ENCODE measurements at regions not wholly inside any gene's neighbourhood (a gene's known extent, or its start where the extent isn't known, plus 50 kb on each side); places are given as distances from the start of the nearest gene placed in this dataset.
A peak's percentile ranks its signal among the peaks of the same experiment; 100 is the strongest.
"Not testable (repeated sequence)": the region's sequence is repeated elsewhere in the genome, so short reads cannot be mapped to it uniquely, and the experiment has no call there.

GRCh38 chr6:164749221-164750064, 560.0 kb downstream of the C6orf118 start:
- intact Hi-C loops (cut with DNase I; ENCODE audit: low total_unique reads) (no loop called here), in situ Hi-C loops (cut with MboI; ENCODE audit: low pct_ligation_motif_present in 1 of 4, low pct_unique_long_range_greater_than_20kb in 1 of 4, low sequenced_read_pairs in 3 of 4) (no loop called here)
- Histone ChIP-seq H3K27ac (peak overlapping the region in 1 of 4 donors; percentile 4), H3K4me3 (no peak overlapping the region), H3K9me3 (peaks cover 0 to 3% of the 10 kb centered on the region in 2 donors), H3K36me3 (no peaks in the 10 kb centered on the region), H3K27me3 (no peaks in the 10 kb centered on the region), H3K4me1 (no peaks in the 10 kb centered on the region)
- no peak for DNase-seq
- no peak for TF ChIP-seq POLR2A (IDR thresholded peaks at IDR 0.05)
- no peak for TF ChIP-seq CTCF (IDR thresholded peaks at IDR 0.05)
- peak in 1 of 3 donors; percentile 12 for TF ChIP-seq POLR2AphosphoS5 (IDR thresholded peaks at IDR 0.05)
- TF ChIP-seq EP300 (IDR thresholded peaks at IDR 0.05; ENCODE audit: low read depth), result no peak
- 63% methylated on average over 4 to 9 of the region's 9 CpGs for WGBS, 2 donors (ENCODE audit: low coverage in 1 of 2)

GRCh38 chr6:164744301-164744700, 565.1 kb downstream of the C6orf118 start:
- no peak for DNase-seq
- in situ Hi-C loops (cut with MboI; ENCODE audit: low pct_ligation_motif_present in 1 of 4, low pct_unique_long_range_greater_than_20kb in 1 of 4, low sequenced_read_pairs in 3 of 4), result no loop called here
- TF ChIP-seq CTCF (IDR thresholded peaks at IDR 0.05) (no peak), POLR2A (IDR thresholded peaks at IDR 0.05) (no peak), POLR2AphosphoS5 (IDR thresholded peaks at IDR 0.05) (no peak), EP300 (IDR thresholded peaks at IDR 0.05; ENCODE audit: low read depth) (no peak)
- intact Hi-C loops (cut with DNase I; ENCODE audit: low total_unique reads), result no loop called here
- Histone ChIP-seq H3K9me3 (peaks cover 0 to 3% of the 10 kb centered on the region in 2 donors), H3K4me1 (no peaks in the 10 kb centered on the region), H3K36me3 (no peaks in the 10 kb centered on the region), H3K4me3 (no peak overlapping the region), H3K27ac (no peak overlapping the region), H3K27me3 (no peaks in the 10 kb centered on the region)
- WGBS, 2 donors (ENCODE audit: low coverage in 1 of 2), result 60 to 70% methylated on average over 3 to 4 of the region's 4 CpGs

GRCh38 chr6:164741938-164742451, 567.4 kb downstream of the C6orf118 start:
- Histone ChIP-seq H3K27me3 (no peaks in the 10 kb centered on the region), H3K9me3 (peaks cover 0 to 3% of the 10 kb centered on the region in 2 donors), H3K36me3 (no peaks in the 10 kb centered on the region), H3K27ac (no peak overlapping the region), H3K4me3 (no peak overlapping the region), H3K4me1 (no peaks in the 10 kb centered on the region)
- WGBS, 2 donors (ENCODE audit: low coverage in 1 of 2), result 77 to 81% methylated on average over 2 to 3 of the region's 3 CpGs
- in situ Hi-C loops (cut with MboI; ENCODE audit: low pct_ligation_motif_present in 1 of 4, low pct_unique_long_range_greater_than_20kb in 1 of 4, low sequenced_read_pairs in 3 of 4), result no loop called here
- no peak for DNase-seq
- intact Hi-C loops (cut with DNase I; ENCODE audit: low total_unique reads), result no loop called here
- TF ChIP-seq EP300 (IDR thresholded peaks at IDR 0.05; ENCODE audit: low read depth) (no peak), POLR2A (IDR thresholded peaks at IDR 0.05) (no peak), CTCF (IDR thresholded peaks at IDR 0.05) (no peak), POLR2AphosphoS5 (IDR thresholded peaks at IDR 0.05) (no peak)

- H3K36me3 ChIP-seq; H3K9me3 ChIP-seq; H3K27me3 ChIP-seq; DNase-seq; H3K4me3 ChIP-seq; intact Hi-C loops (cut with DNase I; ENCODE audit: low total_unique reads); H3K4me1 ChIP-seq; H3K27ac ChIP-seq; in situ Hi-C loops (cut with MboI; ENCODE audit: low pct_ligation_motif_present in 1 of 4, low pct_unique_long_range_greater_than_20kb in 1 of 4, low sequenced_read_pairs in 3 of 4): not testable (repeated sequence)
- WGBS, 2 donors (ENCODE audit: low coverage in 1 of 2), result 84% methylated on average over 9 of the region's 25 CpGs; no CpG with 5 or more reads in 1 of the 2 donors
Observed at GRCh38 chr6:164736090-164736489, 573.3 kb downstream of the C6orf118 start.
